Endothelial cell of umbilical vein (primary cell): ENCODE measurements at regions not wholly inside any gene's neighbourhood (a gene's known extent, or its start where the extent isn't known, plus 50 kb on each side); places are given as distances from the start of the nearest gene placed in this dataset.

Experiments
- BruUV-seq: library from RNA; stranded (reverse); fragments of 400-500 nt; replicated peaks from 2 replicates; lab custom pipeline; 2021; lab: Mats Ljungman, UMichigan
- CTCF ChIA-PET: fragments of 300-600, 350-600 bp; sonication (Branson Sonifier 250); formaldehyde crosslinking; loops from one replicate; lab custom pipeline; 2021; ENCODE audit warnings: antibody characterized with exemption, inconsistent platforms; lab: Charles Lee
- POLR2A ChIA-PET: fragments of 300-600, 350-600 bp; sonication (Branson Sonifier 250); formaldehyde crosslinking; loops from one replicate; lab custom pipeline; 2021; ENCODE audit warnings: antibody characterized with exemption, inconsistent platforms; lab: Charles Lee
- DNase-seq: peaks from one replicate; pipeline ENCODE4 v3.0.0-alpha.2; 2011; ENCODE audit warnings: low read depth, low spot score
- FAIRE-seq: peaks from 2 replicates; lab custom pipeline; 2011; peaks lifted over from hg19 to GRCh38; lab: Jason Lieb, UNC
- H2AFZ ChIP-seq: 2 replicates; pipeline ENCODE4 v1.6.0; 2012; ENCODE audit warnings: low read depth, low read length, control low read depth, inconsistent platforms
- H3K27ac ChIP-seq: 2 replicates; pipeline ENCODE4 v1.5.1; 2011; ENCODE audit warnings: low read depth, mild to moderate bottlenecking, control low read depth, low read length, moderate library complexity; ENCODE audit not compliant: insufficient read depth
- H3K27me3 ChIP-seq, 2 experiments: 2 replicates each; pipeline versions ENCODE4 v1.6.0 to v1.6.1; 2011; ENCODE audit warnings: low read length in 2 of 2, mixed read lengths in 1 of 2; ENCODE audit not compliant: control insufficient read depth in 2 of 2, insufficient read depth in 2 of 2
- H3K36me3 ChIP-seq, 2 experiments: 2 replicates in 1 of 2; 3 replicates in 1 of 2; pipeline ENCODE4 v1.5.1; 2011; ENCODE audit warnings: low read length in 2 of 2, mild to moderate bottlenecking in 1 of 2, moderate library complexity in 1 of 2; ENCODE audit not compliant: control insufficient read depth in 2 of 2, insufficient read depth in 2 of 2; ENCODE audit errors: extremely low read depth in 1 of 2
- H3K4me1 ChIP-seq: 3 replicates; pipeline ENCODE4 v1.5.1; 2011; ENCODE audit warnings: mild to moderate bottlenecking, low read length; ENCODE audit not compliant: control insufficient read depth, insufficient read depth; ENCODE audit errors: extremely low read depth
- H3K4me2 ChIP-seq: 2 replicates; pipeline ENCODE4 v1.6.1; 2011; ENCODE audit warnings: low read length, control low read depth, mixed read lengths; ENCODE audit not compliant: insufficient read depth
- H3K4me3 ChIP-seq, 3 experiments: fragments of 200-600 bp in 1 of 3; sonication (generic), shearing (Covaris generic) in 1 of 3; replicated peaks in 1 of 3; 2 replicates each; pipeline ENCODE4 v1.5.1; 2011 to 2016; ENCODE audit warnings: control low read depth in 3 of 3, low read length in 3 of 3, mild to moderate bottlenecking in 2 of 3, inconsistent platforms in 1 of 3, low read depth in 1 of 3, moderate library complexity in 1 of 3; ENCODE audit not compliant: insufficient read depth in 1 of 3
- H3K79me2 ChIP-seq: 2 replicates; pipeline ENCODE4 v1.6.0; 2012; ENCODE audit warnings: low read length, inconsistent platforms; ENCODE audit not compliant: control insufficient read depth, insufficient read depth
- H3K9ac ChIP-seq: replicated peaks from 2 replicates; pipeline ENCODE3; 2011; ENCODE audit warnings: low read length, control low read depth; ENCODE audit not compliant: insufficient read depth; ENCODE audit errors: extremely low read depth
- H3K9me1 ChIP-seq: replicated peaks from 3 replicates; pipeline ENCODE4 v1.6.0; 2011; ENCODE audit warnings: mild to moderate bottlenecking, low read length; ENCODE audit not compliant: control insufficient read depth, insufficient read depth; ENCODE audit errors: extremely low read depth
- H3K9me3 ChIP-seq: replicated peaks from 2 replicates; pipeline ENCODE4 v1.5.1; 2012; ENCODE audit warnings: low read length, inconsistent platforms; ENCODE audit not compliant: control insufficient read depth, insufficient read depth
- H4K20me1 ChIP-seq: replicated peaks from 2 replicates; pipeline ENCODE3; 2011; ENCODE audit warnings: mild to moderate bottlenecking, low read length; ENCODE audit not compliant: control insufficient read depth, insufficient read depth; ENCODE audit errors: extremely low read depth
- EZH2 ChIP-seq: IDR thresholded peaks from 2 replicates; pipeline ENCODE4 v1.6.1; 2012; ENCODE audit warnings: borderline replicate concordance, low read depth, mild to moderate bottlenecking, moderate library complexity, low read length, inconsistent platforms; ENCODE audit not compliant: severe bottlenecking
- FOS ChIP-seq: IDR thresholded peaks from 2 replicates; pipeline ENCODE4 v1.6.1; 2011; ENCODE audit warnings: mild to moderate bottlenecking, low read length, moderate library complexity, borderline replicate concordance; ENCODE audit not compliant: insufficient read depth
- GATA2 ChIP-seq: IDR thresholded peaks from 2 replicates; pipeline ENCODE4 v1.7.0; 2011; ENCODE audit warnings: low read depth, mild to moderate bottlenecking, moderate library complexity, mixed read lengths, low read length; ENCODE audit not compliant: insufficient read length, insufficient read depth
- JUN ChIP-seq: IDR thresholded peaks from 2 replicates; pipeline ENCODE4 v1.6.1; 2011; ENCODE audit warnings: borderline replicate concordance, low read depth; ENCODE audit not compliant: insufficient read length, insufficient read depth
- MAX ChIP-seq: IDR thresholded peaks from 2 replicates; pipeline ENCODE4 v1.6.1; 2011; ENCODE audit not compliant: insufficient read depth, insufficient read length
- MYC ChIP-seq: IDR thresholded peaks from one replicate; pipeline ENCODE4 v1.6.1; 2011; ENCODE audit warnings: mild to moderate bottlenecking, low read depth, low read length
- POLR2A ChIP-seq: IDR thresholded peaks from 2 replicates; pipeline ENCODE4 v1.6.1; 2012; ENCODE audit warnings: low read depth, mild to moderate bottlenecking, control low read depth, low read length
- POLR2AphosphoS5 ChIP-seq: IDR thresholded peaks from 2 replicates; pipeline ENCODE4 v1.6.1; 2012; ENCODE audit warnings: low read depth, mild to moderate bottlenecking, control low read depth, low read length, moderate library complexity; ENCODE audit not compliant: insufficient read depth
- dilution Hi-C: fragments of 300-500 bp; cut with MboI; formaldehyde crosslinking; loops from one replicate; pipeline ENCODE4 v1.15.0; 2019; ENCODE audit warnings: low sequenced_read_pairs; ENCODE audit not compliant: extremely low pct_ligation_motif_present
- intact Hi-C: fragments of 100-400 bp; cut with micrococcal nuclease; formaldehyde crosslinking; loops from one replicate; pipeline ENCODE4 v1.10.0; 2022
- TF ChIP-seq, protein P1 (sequence below), 2 donors: IDR thresholded peaks; 1 replicate in 1 of 2; 2 replicates in 1 of 2; pipeline ENCODE4 v1.5.1; 2011; ENCODE audit warnings: low read length in 2 of 2, mild to moderate bottlenecking in 2 of 2, moderate library complexity in 2 of 2, control low read depth in 1 of 2, inconsistent platforms in 1 of 2, low read depth in 1 of 2; ENCODE audit not compliant: insufficient read depth in 1 of 2; ENCODE audit errors: extremely low read depth in 1 of 2

- dilution Hi-C loops (no loop called here), intact Hi-C loops (no loop called here)
- CTCF ChIA-PET, result no interaction called here
Observed at GRCh38 chr2:145547620-145548019, 1027.7 kb upstream of the ZEB2 start.

DNA sequence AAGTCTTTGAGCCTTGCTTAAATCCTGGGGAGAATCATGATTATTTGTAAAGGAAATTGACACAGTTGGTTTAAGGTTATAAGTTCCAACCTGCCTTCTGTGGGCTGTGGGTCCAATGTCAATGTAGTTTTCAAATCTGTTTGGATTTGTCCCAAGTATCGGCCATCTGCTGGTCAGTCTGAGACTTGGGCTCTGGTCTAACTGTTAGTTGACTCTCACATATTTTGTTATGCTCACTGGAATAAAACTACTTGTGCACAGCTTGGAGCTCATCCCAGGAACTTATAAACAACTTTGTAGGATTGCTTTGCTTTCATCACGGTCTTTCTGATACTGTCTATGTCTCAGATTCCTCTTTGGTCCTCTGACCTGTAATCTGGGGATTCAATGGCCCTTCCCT lies 1026.2 kb upstream of the ZEB2 start:
- intact Hi-C loops, result no loop called here

More at GRCh38 chr2:145547620-145548019, 1027.7 kb upstream of the ZEB2 start:
- Histone ChIP-seq H2AFZ (peak overlapping the region; percentile 0), H3K36me3 (no peaks in the 10 kb centered on the region), H3K4me1 (no peaks in the 10 kb centered on the region), H3K9ac (no peak overlapping the region), H3K9me3 (no peaks in the 10 kb centered on the region), H3K4me3 (no peak overlapping the region), H3K9me1 (no peaks in the 10 kb centered on the region), H3K27ac (no peak overlapping the region), H3K4me2 (no peak overlapping the region), H4K20me1 (no peaks in the 10 kb centered on the region), H3K79me2 (no peaks in the 10 kb centered on the region), H3K27me3 (no peaks in the 10 kb centered on the region)
- POLR2A ChIA-PET, result no interaction called here
- no TSS peak for BruUV-seq
- FAIRE-seq, result no peak
- TF ChIP-seq JUN (no peak), GATA2 (peak; percentile 87)
- TF ChIP-seq, protein P1, sequence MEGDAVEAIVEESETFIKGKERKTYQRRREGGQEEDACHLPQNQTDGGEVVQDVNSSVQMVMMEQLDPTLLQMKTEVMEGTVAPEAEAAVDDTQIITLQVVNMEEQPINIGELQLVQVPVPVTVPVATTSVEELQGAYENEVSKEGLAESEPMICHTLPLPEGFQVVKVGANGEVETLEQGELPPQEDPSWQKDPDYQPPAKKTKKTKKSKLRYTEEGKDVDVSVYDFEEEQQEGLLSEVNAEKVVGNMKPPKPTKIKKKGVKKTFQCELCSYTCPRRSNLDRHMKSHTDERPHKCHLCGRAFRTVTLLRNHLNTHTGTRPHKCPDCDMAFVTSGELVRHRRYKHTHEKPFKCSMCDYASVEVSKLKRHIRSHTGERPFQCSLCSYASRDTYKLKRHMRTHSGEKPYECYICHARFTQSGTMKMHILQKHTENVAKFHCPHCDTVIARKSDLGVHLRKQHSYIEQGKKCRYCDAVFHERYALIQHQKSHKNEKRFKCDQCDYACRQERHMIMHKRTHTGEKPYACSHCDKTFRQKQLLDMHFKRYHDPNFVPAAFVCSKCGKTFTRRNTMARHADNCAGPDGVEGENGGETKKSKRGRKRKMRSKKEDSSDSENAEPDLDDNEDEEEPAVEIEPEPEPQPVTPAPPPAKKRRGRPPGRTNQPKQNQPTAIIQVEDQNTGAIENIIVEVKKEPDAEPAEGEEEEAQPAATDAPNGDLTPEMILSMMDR (IDR thresholded peaks at IDR 0.05; ENCODE audit: extremely low read depth in 1 of 2, insufficient read depth in 1 of 2, low read depth in 1 of 2, low read length in 2 of 2), result no peak
- peak; percentile 21 for DNase-seq

More for the DNA sequence above, 1026.2 kb upstream of the ZEB2 start:
- ChIA-PET POLR2A (no interaction called here), CTCF (no interaction called here)
- Histone ChIP-seq H3K27ac (no peak overlapping the region), H3K9ac (no peak overlapping the region), H3K27me3 (no peaks in the 10 kb centered on the region), H3K9me1 (no peaks in the 10 kb centered on the region), H3K36me3 (no peaks in the 10 kb centered on the region), H4K20me1 (no peaks in the 10 kb centered on the region), H3K79me2 (no peaks in the 10 kb centered on the region), H3K9me3 (no peaks in the 10 kb centered on the region), H2AFZ (no peak overlapping the region), H3K4me1 (no peaks in the 10 kb centered on the region), H3K4me3 (no peak overlapping the region), H3K4me2 (no peak overlapping the region)
- TF ChIP-seq FOS (no peak), POLR2A (no peak), MAX (no peak), GATA2 (no peak), JUN (no peak), EZH2 (no peak), POLR2AphosphoS5 (no peak), MYC (no peak)
- TF ChIP-seq, protein P1 (IDR thresholded peaks at IDR 0.05; ENCODE audit: extremely low read depth in 1 of 2, insufficient read depth in 1 of 2, low read depth in 1 of 2, low read length in 2 of 2), result no peak
- FAIRE-seq, result no peak
- no peak for DNase-seq
- dilution Hi-C loops, result no loop called here
- no TSS peak for BruUV-seq
